ENCODE measurements at regions not wholly inside any gene's neighbourhood (a gene's known extent, or its start where the extent isn't known, plus 50 kb on each side); places are given as distances from the start of the nearest gene placed in this dataset.

DNA sequence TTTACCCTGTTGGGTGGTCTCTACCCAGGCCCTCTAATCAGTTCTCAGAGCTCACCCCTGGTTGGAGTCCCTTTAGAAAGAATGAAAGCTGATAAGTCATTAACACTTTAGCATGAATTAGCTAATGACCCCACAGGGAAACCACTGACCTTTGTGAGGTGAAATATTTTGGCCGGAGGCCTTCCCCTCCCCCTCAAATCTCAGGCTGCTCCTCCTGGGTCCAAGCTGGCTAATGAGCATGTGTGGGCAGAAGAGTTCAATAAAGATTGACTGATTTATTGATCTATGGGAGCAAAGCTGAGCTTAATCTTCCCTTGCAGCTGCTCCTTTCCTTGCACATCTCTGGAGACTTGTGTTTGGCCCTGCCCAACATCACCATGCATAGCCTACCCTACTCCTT is 78.8 kb upstream of the CCDC85A start:
- no peaks in the 10 kb centered on the region for H3K27me3 ChIP-seq (ENCODE audit: control insufficient read depth, insufficient read depth, low read length)
- no peaks in the 10 kb centered on the region for H3K9me3 ChIP-seq (replicated peaks; ENCODE audit: low read length)
- no peak overlapping the region for H3K9ac ChIP-seq (ENCODE audit: low read depth, low read length)
- H3K4me3 ChIP-seq (ENCODE audit: low read length), result no peak overlapping the region
- H3K36me3 ChIP-seq (ENCODE audit: insufficient read depth, low read length), result no peaks in the 10 kb centered on the region
- peaks cover 7% of the 10 kb centered on the region for H3K4me1 ChIP-seq (ENCODE audit: control insufficient read depth, insufficient read depth, low read length)
- no peak overlapping the region for H3K4me2 ChIP-seq (ENCODE audit: low read length)

DNA sequence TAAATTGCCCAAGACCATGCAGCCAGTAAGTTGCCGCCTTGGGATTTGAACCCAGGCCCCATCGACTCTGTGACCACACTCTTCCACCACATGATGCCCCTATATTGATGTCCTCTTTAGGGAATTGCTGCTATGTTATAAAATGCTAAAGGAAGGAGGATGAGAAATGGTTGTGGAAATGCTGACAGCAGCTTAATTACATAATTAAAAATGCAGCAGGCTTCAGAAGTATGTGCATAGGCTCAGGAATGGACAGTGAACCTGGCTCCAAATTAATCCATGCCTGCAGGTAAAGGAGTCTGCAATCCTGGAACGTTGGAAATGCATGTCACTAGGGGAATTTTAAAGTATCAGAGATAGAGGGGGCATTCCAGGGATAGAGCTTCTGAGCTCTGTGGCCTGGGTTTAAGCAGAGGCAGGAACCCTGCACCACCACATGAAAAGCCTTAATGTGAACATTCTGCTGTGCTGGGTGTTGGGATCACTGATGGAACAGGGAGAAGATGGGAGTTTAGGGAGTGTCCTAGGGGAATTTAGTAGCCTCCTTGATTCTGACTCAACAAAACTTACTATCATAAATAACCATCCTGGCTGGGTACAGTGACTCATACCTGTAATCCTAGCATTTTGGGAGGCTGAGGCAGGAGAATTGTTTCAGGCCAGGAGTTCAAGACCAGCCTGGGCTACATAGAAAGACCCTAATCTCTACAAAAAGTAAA is 76.1 kb upstream of the CCDC85A start:
- Histone ChIP-seq H3K4me2 (ENCODE audit: low read length) (no peak overlapping the region), H3K4me1 (ENCODE audit: control insufficient read depth, insufficient read depth, low read length) (peaks cover 6% of the 10 kb centered on the region), H3K36me3 (ENCODE audit: insufficient read depth, low read length) (no peaks in the 10 kb centered on the region), H3K27me3 (ENCODE audit: control insufficient read depth, insufficient read depth, low read length) (no peaks in the 10 kb centered on the region), H3K9me3 (replicated peaks; ENCODE audit: low read length) (no peaks in the 10 kb centered on the region), H3K9ac (ENCODE audit: low read depth, low read length) (no peak overlapping the region), H3K4me3 (ENCODE audit: low read length) (no peak overlapping the region)

DNA sequence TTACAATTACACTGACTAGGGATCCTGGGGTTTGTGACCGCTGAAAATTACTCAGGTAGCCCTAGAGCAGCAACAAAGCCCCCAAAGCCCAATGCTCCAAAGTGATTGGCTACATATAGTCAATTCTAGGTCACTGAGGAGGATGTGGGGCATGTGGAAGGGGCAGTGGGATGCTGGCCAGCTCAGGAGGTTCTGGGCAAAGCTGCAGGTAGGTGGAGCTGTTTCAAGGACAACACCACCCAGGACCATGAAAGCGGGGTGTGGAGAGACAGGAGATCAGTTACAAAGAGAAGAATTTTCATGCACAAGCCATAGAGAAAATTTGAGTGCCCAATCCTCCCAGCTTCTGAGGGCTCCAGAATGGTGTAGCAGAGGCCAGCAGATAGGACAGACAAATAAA is 75.0 kb upstream of the CCDC85A start:
- Histone ChIP-seq H3K27me3 (ENCODE audit: control insufficient read depth, insufficient read depth, low read length) (no peaks in the 10 kb centered on the region), H3K4me3 (ENCODE audit: low read length) (no peak overlapping the region), H3K4me1 (ENCODE audit: control insufficient read depth, insufficient read depth, low read length) (peaks cover 4% of the 10 kb centered on the region), H3K36me3 (ENCODE audit: insufficient read depth, low read length) (no peaks in the 10 kb centered on the region), H3K9ac (ENCODE audit: low read depth, low read length) (no peak overlapping the region), H3K9me3 (replicated peaks; ENCODE audit: low read length) (no peaks in the 10 kb centered on the region), H3K4me2 (ENCODE audit: low read length) (no peak overlapping the region)

DNA sequence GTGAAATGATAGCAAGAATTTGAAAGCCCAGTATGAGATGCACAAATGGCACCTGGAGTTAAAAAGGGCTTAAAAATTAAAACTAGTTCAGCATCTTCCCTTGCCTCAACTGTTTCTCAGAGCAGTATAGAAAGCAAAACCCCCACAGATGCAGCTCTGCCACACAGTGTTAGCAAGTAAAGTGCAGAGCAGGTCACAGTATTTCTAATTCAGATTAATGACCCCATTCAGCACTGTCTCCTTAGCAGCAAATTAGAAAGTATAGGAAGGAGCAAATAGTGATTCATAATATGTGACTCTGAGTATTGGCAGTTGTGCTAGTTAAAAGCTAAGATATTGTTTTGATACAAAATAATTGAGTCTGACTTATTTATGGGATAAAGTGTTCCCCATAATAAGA is 73.8 kb upstream of the CCDC85A start:
- Histone ChIP-seq H3K4me3 (ENCODE audit: low read length) (no peak overlapping the region), H3K9ac (ENCODE audit: low read depth, low read length) (no peak overlapping the region), H3K36me3 (ENCODE audit: insufficient read depth, low read length) (no peaks in the 10 kb centered on the region), H3K27me3 (ENCODE audit: control insufficient read depth, insufficient read depth, low read length) (no peaks in the 10 kb centered on the region), H3K4me1 (ENCODE audit: control insufficient read depth, insufficient read depth, low read length) (peaks cover 4% of the 10 kb centered on the region), H3K4me2 (ENCODE audit: low read length) (no peak overlapping the region), H3K9me3 (replicated peaks; ENCODE audit: low read length) (no peaks in the 10 kb centered on the region)

DNA sequence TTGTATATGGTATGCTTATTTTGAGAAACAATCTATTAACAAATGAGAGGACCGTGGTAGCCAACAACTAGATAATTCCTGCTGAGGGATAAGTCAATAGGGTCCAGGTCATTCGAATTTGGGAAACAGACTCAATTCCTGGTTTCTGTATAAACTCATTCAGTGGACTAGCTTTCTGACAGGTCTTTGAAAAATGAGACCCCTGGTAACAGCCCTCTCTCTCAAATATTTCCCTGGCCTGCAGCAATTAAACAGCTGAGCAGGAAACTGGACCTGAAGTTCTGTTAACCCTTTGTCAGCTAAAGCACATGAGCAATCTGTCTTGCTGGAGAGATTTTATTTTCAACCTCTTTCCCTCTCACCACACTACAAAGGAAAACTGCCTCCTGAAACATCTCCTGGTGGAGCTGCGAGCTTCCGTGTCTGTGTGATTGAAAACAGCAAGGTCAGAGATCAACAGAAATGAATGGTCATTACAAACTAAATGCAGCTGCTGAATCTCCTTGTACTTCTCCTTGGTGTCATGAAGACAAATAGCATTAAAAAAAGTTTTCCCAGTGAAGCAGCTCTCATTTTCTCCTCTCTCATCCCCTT is 70.3 kb upstream of the CCDC85A start:
- Histone ChIP-seq H3K4me3 (ENCODE audit: low read length) (no peak overlapping the region), H3K4me2 (ENCODE audit: low read length) (no peak overlapping the region), H3K36me3 (ENCODE audit: insufficient read depth, low read length) (no peaks in the 10 kb centered on the region), H3K4me1 (ENCODE audit: control insufficient read depth, insufficient read depth, low read length) (peaks cover 4% of the 10 kb centered on the region), H3K27me3 (ENCODE audit: control insufficient read depth, insufficient read depth, low read length) (no peaks in the 10 kb centered on the region), H3K9ac (ENCODE audit: low read depth, low read length) (no peak overlapping the region), H3K9me3 (replicated peaks; ENCODE audit: low read length) (no peaks in the 10 kb centered on the region)

DNA sequence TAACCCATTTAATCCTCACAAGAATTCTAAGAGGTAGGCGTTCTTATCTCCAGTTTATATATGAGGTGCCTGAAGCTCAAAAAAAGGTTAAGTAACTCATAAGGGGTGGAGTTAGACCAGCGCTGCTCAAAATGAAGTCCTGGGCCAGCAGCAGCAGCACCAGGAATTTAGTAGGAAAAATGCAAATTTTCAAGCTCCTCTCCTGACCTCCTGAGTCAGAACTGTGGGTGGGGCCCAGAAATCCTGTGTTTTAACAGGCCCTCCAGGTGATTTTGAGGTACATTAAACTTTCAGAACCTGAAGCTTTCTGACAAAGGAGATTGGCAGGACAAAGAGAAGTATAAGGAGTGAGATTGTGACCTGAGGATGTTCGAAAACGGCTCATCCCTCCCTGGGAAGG is 66.0 kb upstream of the CCDC85A start:
- H3K9me3 ChIP-seq (replicated peaks; ENCODE audit: low read length), result no peaks in the 10 kb centered on the region
- no peak overlapping the region for H3K4me2 ChIP-seq (ENCODE audit: low read length)
- no peaks in the 10 kb centered on the region for H3K27me3 ChIP-seq (ENCODE audit: control insufficient read depth, insufficient read depth, low read length)
- H3K9ac ChIP-seq (ENCODE audit: low read depth, low read length), result no peak overlapping the region
- H3K4me3 ChIP-seq (ENCODE audit: low read length), result no peak overlapping the region
- H3K4me1 ChIP-seq (ENCODE audit: control insufficient read depth, insufficient read depth, low read length), result no peaks in the 10 kb centered on the region
- H3K36me3 ChIP-seq (ENCODE audit: insufficient read depth, low read length), result no peaks in the 10 kb centered on the region

DNA sequence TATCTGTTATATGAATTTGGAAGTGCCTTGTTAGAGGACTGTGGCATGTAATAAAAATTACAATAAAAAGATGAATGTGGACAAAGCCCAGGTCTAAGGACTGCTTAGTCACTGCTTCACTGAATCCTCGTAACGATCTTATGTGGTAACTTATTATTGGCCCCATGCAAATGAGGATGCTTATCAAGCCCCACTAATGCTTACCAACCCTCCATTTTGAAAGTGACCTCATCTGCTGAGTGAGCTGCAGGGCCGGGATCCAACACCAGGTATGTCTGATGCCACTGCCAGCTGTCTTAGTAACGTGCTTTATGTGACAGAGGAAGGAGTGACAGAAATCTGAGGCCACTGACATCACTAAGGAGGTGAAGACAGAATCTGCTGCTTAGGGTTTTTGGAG is 65.3 kb upstream of the CCDC85A start:
- Histone ChIP-seq H3K9ac (ENCODE audit: low read depth, low read length) (no peak overlapping the region), H3K4me3 (ENCODE audit: low read length) (no peak overlapping the region), H3K4me2 (ENCODE audit: low read length) (no peak overlapping the region), H3K9me3 (replicated peaks; ENCODE audit: low read length) (no peaks in the 10 kb centered on the region), H3K4me1 (ENCODE audit: control insufficient read depth, insufficient read depth, low read length) (no peaks in the 10 kb centered on the region), H3K27me3 (ENCODE audit: control insufficient read depth, insufficient read depth, low read length) (no peaks in the 10 kb centered on the region), H3K36me3 (ENCODE audit: insufficient read depth, low read length) (no peaks in the 10 kb centered on the region)

DNA sequence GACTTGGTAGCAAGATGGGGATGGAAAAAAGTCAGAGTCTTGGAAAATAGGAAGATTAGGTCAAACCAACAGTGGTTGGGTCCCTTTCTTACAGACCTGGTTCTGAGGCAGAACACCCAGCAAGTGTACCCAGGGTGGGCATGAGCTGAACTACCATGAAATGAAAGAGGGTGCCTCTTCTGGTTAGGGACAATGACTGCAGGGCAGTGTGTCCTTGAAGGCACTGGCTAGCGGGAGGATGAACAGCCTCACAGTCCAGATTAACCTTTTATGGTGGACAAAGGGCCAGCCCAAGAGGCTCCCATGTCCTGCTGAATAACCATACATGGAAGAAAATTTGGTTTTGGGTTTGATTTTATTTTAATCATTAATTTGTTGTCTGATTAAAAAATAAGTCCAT is 61.8 kb upstream of the CCDC85A start:
- no peak overlapping the region for H3K4me2 ChIP-seq (ENCODE audit: low read length)
- no peaks in the 10 kb centered on the region for H3K27me3 ChIP-seq (ENCODE audit: control insufficient read depth, insufficient read depth, low read length)
- no peaks in the 10 kb centered on the region for H3K9me3 ChIP-seq (replicated peaks; ENCODE audit: low read length)
- H3K9ac ChIP-seq (ENCODE audit: low read depth, low read length), result no peak overlapping the region
- no peaks in the 10 kb centered on the region for H3K4me1 ChIP-seq (ENCODE audit: control insufficient read depth, insufficient read depth, low read length)
- H3K4me3 ChIP-seq (ENCODE audit: low read length), result no peak overlapping the region
- no peaks in the 10 kb centered on the region for H3K36me3 ChIP-seq (ENCODE audit: insufficient read depth, low read length)

DNA sequence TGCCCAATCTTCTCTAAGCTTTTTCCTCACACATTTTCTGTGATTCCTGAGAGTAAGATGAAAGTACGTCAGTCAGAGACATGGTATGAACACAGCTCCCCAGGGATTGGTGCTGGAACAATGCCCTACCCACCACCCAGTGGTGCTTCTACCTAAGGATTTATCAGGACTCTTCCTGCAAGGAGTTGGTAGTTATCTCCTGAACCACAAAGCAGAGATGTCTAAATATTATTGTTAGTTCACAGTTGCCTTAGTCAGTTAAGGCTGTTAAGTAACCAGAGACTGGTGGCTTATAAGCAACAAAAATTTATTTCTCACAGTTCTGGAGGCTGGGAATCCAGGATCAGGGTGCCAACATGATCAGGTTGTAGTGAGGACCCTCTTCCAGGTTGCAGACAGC is 60.3 kb upstream of the CCDC85A start:
- no peaks in the 10 kb centered on the region for H3K36me3 ChIP-seq (ENCODE audit: insufficient read depth, low read length)
- H3K9ac ChIP-seq (ENCODE audit: low read depth, low read length), result no peak overlapping the region
- H3K27me3 ChIP-seq (ENCODE audit: control insufficient read depth, insufficient read depth, low read length), result no peaks in the 10 kb centered on the region
- no peaks in the 10 kb centered on the region for H3K4me1 ChIP-seq (ENCODE audit: control insufficient read depth, insufficient read depth, low read length)
- no peak overlapping the region for H3K4me3 ChIP-seq (ENCODE audit: low read length)
- H3K9me3 ChIP-seq (replicated peaks; ENCODE audit: low read length), result no peaks in the 10 kb centered on the region
- H3K4me2 ChIP-seq (ENCODE audit: low read length), result no peak overlapping the region

DNA sequence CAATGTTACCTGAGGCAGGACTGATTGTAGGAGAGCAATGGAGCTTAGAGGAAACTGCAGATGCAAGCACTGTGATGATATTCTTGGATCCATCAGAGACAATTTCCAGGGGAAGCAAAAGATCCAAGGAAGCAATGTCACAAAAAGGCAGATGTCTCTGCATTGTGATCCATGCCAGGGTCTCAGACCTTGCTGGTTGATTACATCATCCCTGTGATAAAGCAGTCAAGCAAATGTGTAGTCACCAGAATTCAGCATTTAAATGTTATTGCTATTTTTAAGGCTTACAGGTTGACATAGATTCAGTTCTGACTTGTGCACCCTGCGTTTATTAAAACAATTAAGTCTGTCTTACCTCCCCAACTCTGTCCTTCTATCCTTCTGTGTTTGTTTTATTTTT is 56.8 kb upstream of the CCDC85A start:
- Histone ChIP-seq H3K36me3 (ENCODE audit: insufficient read depth, low read length) (no peaks in the 10 kb centered on the region), H3K4me2 (ENCODE audit: low read length) (no peak overlapping the region), H3K9me3 (replicated peaks; ENCODE audit: low read length) (no peaks in the 10 kb centered on the region), H3K4me3 (ENCODE audit: low read length) (no peak overlapping the region), H3K27me3 (ENCODE audit: control insufficient read depth, insufficient read depth, low read length) (no peaks in the 10 kb centered on the region), H3K9ac (ENCODE audit: low read depth, low read length) (no peak overlapping the region), H3K4me1 (ENCODE audit: control insufficient read depth, insufficient read depth, low read length) (no peaks in the 10 kb centered on the region)

DNA sequence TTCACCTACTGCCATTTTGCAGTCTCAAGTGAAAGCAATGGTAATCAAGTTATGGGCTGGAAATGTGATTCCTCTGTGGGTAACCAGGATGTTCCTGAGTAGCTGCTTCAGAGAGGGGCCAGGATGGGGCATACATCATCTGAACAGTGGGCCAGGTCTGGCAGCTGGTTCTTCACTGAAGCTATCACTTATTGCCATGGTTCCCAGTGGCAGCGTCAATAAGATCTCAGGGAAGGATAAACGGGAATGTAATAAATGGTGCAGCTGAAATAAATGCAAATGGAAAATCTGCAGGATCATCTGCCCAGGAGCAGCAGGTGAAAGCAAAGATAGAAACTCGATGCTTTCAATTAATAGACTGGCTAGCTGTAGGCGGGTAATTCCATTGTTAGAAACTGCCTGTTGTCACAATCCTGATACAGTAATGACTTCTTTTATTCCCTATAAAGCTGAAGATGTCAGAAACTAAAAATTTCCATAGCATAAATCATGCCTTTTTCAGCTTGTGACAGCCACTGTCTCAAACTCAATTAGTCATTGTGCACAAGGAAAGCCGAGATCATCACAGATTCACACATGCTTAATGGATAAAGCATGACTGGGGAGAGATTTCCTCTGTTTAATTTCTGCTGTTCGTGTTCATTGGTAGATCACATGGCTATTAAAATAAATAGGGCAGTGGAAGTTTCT is 56.2 kb upstream of the CCDC85A start:
- H3K4me2 ChIP-seq (ENCODE audit: low read length), result no peak overlapping the region

DNA sequence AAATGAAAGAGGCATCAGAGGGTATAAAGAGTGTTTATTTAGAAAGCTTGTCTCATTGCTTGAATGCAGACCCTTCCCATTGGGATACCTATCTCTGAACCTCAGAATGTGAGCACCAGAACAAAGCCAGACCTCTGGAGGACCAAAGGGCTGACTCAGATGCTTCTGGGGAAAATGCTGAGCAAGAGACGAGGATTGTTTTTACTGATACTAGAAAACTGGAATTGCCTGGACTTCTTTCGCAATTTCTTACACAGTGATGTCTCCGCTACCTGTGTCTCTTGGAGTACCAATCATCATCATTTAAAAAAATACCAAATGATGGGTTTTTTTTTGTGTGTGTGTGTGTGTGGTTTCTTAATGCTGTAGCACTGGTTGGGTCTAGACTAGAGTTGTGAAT is 55.6 kb upstream of the CCDC85A start:
- Histone ChIP-seq H3K4me1 (ENCODE audit: control insufficient read depth, insufficient read depth, low read length) (no peaks in the 10 kb centered on the region), H3K4me2 (ENCODE audit: low read length) (no peak overlapping the region), H3K27me3 (ENCODE audit: control insufficient read depth, insufficient read depth, low read length) (no peaks in the 10 kb centered on the region), H3K9me3 (replicated peaks; ENCODE audit: low read length) (no peaks in the 10 kb centered on the region), H3K36me3 (ENCODE audit: insufficient read depth, low read length) (no peaks in the 10 kb centered on the region), H3K4me3 (ENCODE audit: low read length) (no peak overlapping the region), H3K9ac (ENCODE audit: low read depth, low read length) (no peak overlapping the region)

More for the DNA sequence above, 56.2 kb upstream of the CCDC85A start:
- Histone ChIP-seq H3K36me3 (ENCODE audit: insufficient read depth, low read length) (no peaks in the 10 kb centered on the region), H3K4me1 (ENCODE audit: control insufficient read depth, insufficient read depth, low read length) (no peaks in the 10 kb centered on the region), H3K27me3 (ENCODE audit: control insufficient read depth, insufficient read depth, low read length) (no peaks in the 10 kb centered on the region), H3K9ac (ENCODE audit: low read depth, low read length) (no peak overlapping the region), H3K4me3 (ENCODE audit: low read length) (no peak overlapping the region), H3K9me3 (replicated peaks; ENCODE audit: low read length) (no peaks in the 10 kb centered on the region)
